ENCODE measurements at regions not wholly inside any gene's neighbourhood (a gene's known extent, or its start where the extent isn't known, plus 50 kb on each side); places are given as distances from the start of the nearest gene placed in this dataset.

GRCh38 chr18:64219517-64219916, 70.6 kb upstream of the LINC00305 start:
- TF ChIP-seq CTCF (IDR thresholded peaks at IDR 0.05) (no peak), POLR2A (IDR thresholded peaks at IDR 0.05) (no peak)
